HCT116 (cell line): ENCODE measurements at regions not wholly inside any gene's neighbourhood (a gene's known extent, or its start where the extent isn't known, plus 50 kb on each side); places are given as distances from the start of the nearest gene placed in this dataset.

Experiments
- ATAC-seq: fragments of 200-7000 bp; cut with Tn5 transposase; 2 replicates; pipeline ENCODE4 v1.9.1; 2020; ENCODE audit warnings: mild to moderate bottlenecking, moderate library complexity
- BruUV-seq: library from RNA; stranded (reverse); fragments of 400-500 nt; replicated peaks from 2 replicates; lab custom pipeline; 2021; lab: Mats Ljungman, UMichigan
- CTCF ChIA-PET: fragments of 300-600 bp; sonication (Branson Sonifier 250); formaldehyde crosslinking; loops from one replicate; lab custom pipeline; 2021; ENCODE audit warnings: antibody characterized with exemption; lab: Charles Lee
- POLR2A ChIA-PET: fragments of 300-600, 350-600 bp; sonication (Branson Sonifier 250); formaldehyde crosslinking; loops from one replicate; lab custom pipeline; 2021; ENCODE audit warnings: antibody characterized with exemption; lab: Charles Lee
- RAD21 ChIA-PET, 2 experiments: fragments of 300-600 bp; sonication (Branson Sonifier 250); formaldehyde crosslinking; loops; one replicate each; lab custom pipeline; 2023; ENCODE audit warnings: low total read pairs in 2 of 2; ENCODE audit not compliant: uncharacterized antibody in 2 of 2, unreplicated experiment in 2 of 2, low non-redundant PET in 1 of 2; lab: Charles Lee
- DNase-seq: peaks from one replicate; pipeline ENCODE4 v3.0.0-alpha.2; 2010; ENCODE audit warnings: low read depth, low spot score
- H2AFZ ChIP-seq: fragments of 200-600 bp; shearing (Covaris generic), sonication (generic); 2 replicates; pipeline ENCODE4 v1.6.1; 2017; ENCODE audit warnings: low read depth, mixed run types, mixed read lengths, antibody characterized with exemption, low read length; ENCODE audit not compliant: poor library complexity, severe bottlenecking
- H3K27ac ChIP-seq: 2 replicates; pipeline ENCODE4 v1.5.1; 2012; ENCODE audit warnings: low read depth, low read length
- H3K27me3 ChIP-seq: fragments of 200-600 bp; sonication (generic); 2 replicates; pipeline ENCODE4 v1.6.1; 2016; ENCODE audit warnings: mixed run types, low read length, mixed read lengths; ENCODE audit not compliant: insufficient read depth
- H3K36me3 ChIP-seq, 2 experiments: fragments of 200-500 bp in 1 of 2; fragments of 200-600 bp in 1 of 2; sonication (Bioruptor generic) in 1 of 2; sonication (generic) in 1 of 2; 2 replicates each; pipeline versions ENCODE4 v1.5.1 to v1.6.1; 2014 to 2016; ENCODE audit warnings: low read length in 2 of 2, inconsistent platforms in 1 of 2, mixed read lengths in 1 of 2, mixed run types in 1 of 2; ENCODE audit not compliant: insufficient read depth in 2 of 2, control insufficient read depth in 1 of 2
- H3K4me1 ChIP-seq, 2 experiments: fragments of 200-600 bp in 1 of 2; sonication (generic) in 1 of 2; 2 replicates each; pipeline versions ENCODE4 v1.5.1 to v1.6.1; 2012 to 2017; ENCODE audit warnings: low read length in 2 of 2, inconsistent platforms in 1 of 2, mild to moderate bottlenecking in 1 of 2, mixed read lengths in 1 of 2, mixed run types in 1 of 2, moderate library complexity in 1 of 2; ENCODE audit not compliant: insufficient read depth in 2 of 2, control insufficient read depth in 1 of 2
- H3K4me2 ChIP-seq: fragments of 200-600 bp; sonication (generic); 2 replicates; pipeline ENCODE4 v1.6.1; 2017; ENCODE audit warnings: mixed run types, low read length, mixed read lengths
- H3K4me3 ChIP-seq, 2 experiments: fragments of 200-600 bp in 1 of 2; sonication (generic) in 1 of 2; replicated peaks in 1 of 2; 2 replicates each; pipeline ENCODE4 v1.5.1; 2011 to 2016; ENCODE audit warnings: low read length in 2 of 2, control low read depth in 1 of 2, low read depth in 1 of 2, mild to moderate bottlenecking in 1 of 2, mixed read lengths in 1 of 2, mixed run types in 1 of 2
- H3K79me2 ChIP-seq: fragments of 200-600 bp; sonication (generic); 2 replicates; pipeline ENCODE4 v1.6.1; 2017; ENCODE audit warnings: mild to moderate bottlenecking, mixed run types, low read length, moderate library complexity, mixed read lengths; ENCODE audit not compliant: insufficient read depth
- H3K9ac ChIP-seq: fragments of 200-600 bp; sonication (generic); 2 replicates; pipeline ENCODE4 v1.6.1; 2016; ENCODE audit warnings: low read length, mixed read lengths
- H3K9me2 ChIP-seq: fragments of 200-600 bp; sonication (generic), shearing (Covaris generic); 2 replicates; pipeline ENCODE4 v1.6.1; 2017; ENCODE audit warnings: mixed run types, mild to moderate bottlenecking, moderate library complexity; ENCODE audit not compliant: insufficient read depth
- H3K9me3 ChIP-seq, 2 experiments: fragments of 200-500 bp in 1 of 2; fragments of 200-600 bp in 1 of 2; sonication (Bioruptor generic) in 1 of 2; sonication (generic) in 1 of 2; 2 replicates each; pipeline ENCODE4 v1.6.1; 2014 to 2017; ENCODE audit warnings: low read length in 2 of 2, mixed read lengths in 2 of 2, inconsistent platforms in 1 of 2, low read depth in 1 of 2, mild to moderate bottlenecking in 1 of 2, mixed run types in 1 of 2, moderate library complexity in 1 of 2; ENCODE audit not compliant: control insufficient read depth in 1 of 2, insufficient read depth in 1 of 2
- H4K20me1 ChIP-seq: fragments of 200-600 bp; sonication (generic), shearing (Covaris generic); 2 replicates; pipeline ENCODE4 v1.6.1; 2017; ENCODE audit warnings: mixed run types, mild to moderate bottlenecking, moderate library complexity; ENCODE audit not compliant: insufficient read depth
- CEBPB ChIP-seq: IDR thresholded peaks from 2 replicates; pipeline ENCODE4 v1.6.1; 2012; ENCODE audit warnings: low read depth
- EGR1 ChIP-seq: IDR thresholded peaks from 2 replicates; pipeline ENCODE4 v1.6.1; 2012; ENCODE audit warnings: low read depth
- FOSL1 ChIP-seq: IDR thresholded peaks from 2 replicates; pipeline ENCODE4 v1.6.1; 2012; ENCODE audit warnings: low read depth
- JUND ChIP-seq: IDR thresholded peaks from 2 replicates; pipeline ENCODE4 v1.6.1; 2012
- POLR2A ChIP-seq: IDR thresholded peaks from 2 replicates; pipeline ENCODE4 v1.7.0; 2011; ENCODE audit warnings: borderline replicate concordance; ENCODE audit not compliant: insufficient read depth, insufficient read length; ENCODE audit errors: extremely low read depth
- POLR2AphosphoS5 ChIP-seq: IDR thresholded peaks from 2 replicates; pipeline ENCODE4 v1.6.1; 2011; ENCODE audit warnings: mild to moderate bottlenecking, low read depth, low read length, moderate library complexity
- RAD21 ChIP-seq: IDR thresholded peaks from 2 replicates; pipeline ENCODE4 v1.6.1; 2012; ENCODE audit warnings: low read depth, mild to moderate bottlenecking
- SIN3A ChIP-seq: IDR thresholded peaks from 2 replicates; pipeline ENCODE4 v1.6.1; 2012; ENCODE audit warnings: low read depth
- TCF7L2 ChIP-seq: IDR thresholded peaks from 2 replicates; pipeline ENCODE4 v1.7.0; 2011; ENCODE audit warnings: borderline replicate concordance, inconsistent platforms; ENCODE audit not compliant: insufficient read depth, insufficient read length; ENCODE audit errors: extremely low read depth
- ZBTB33 ChIP-seq: IDR thresholded peaks from 2 replicates; pipeline ENCODE4 v1.6.1; 2011; ENCODE audit warnings: mild to moderate bottlenecking, low read length, moderate library complexity; ENCODE audit not compliant: insufficient replicate concordance; ENCODE audit errors: extremely low read depth
- ZNF274 ChIP-seq: fragments of 200-500 bp; sonication (Bioruptor generic); IDR thresholded peaks from 2 replicates; pipeline ENCODE4 v1.6.1; 2014; ENCODE audit warnings: mild to moderate bottlenecking, low read depth, low read length, inconsistent platforms
- intact Hi-C: fragments of 100-400 bp; cut with micrococcal nuclease; formaldehyde crosslinking; loops from 2 replicates; pipeline ENCODE4 v1.10.0; 2022
- TF ChIP-seq, protein P1 (sequence below): IDR thresholded peaks from 2 replicates; pipeline ENCODE4 v1.6.1; 2012

DNA sequence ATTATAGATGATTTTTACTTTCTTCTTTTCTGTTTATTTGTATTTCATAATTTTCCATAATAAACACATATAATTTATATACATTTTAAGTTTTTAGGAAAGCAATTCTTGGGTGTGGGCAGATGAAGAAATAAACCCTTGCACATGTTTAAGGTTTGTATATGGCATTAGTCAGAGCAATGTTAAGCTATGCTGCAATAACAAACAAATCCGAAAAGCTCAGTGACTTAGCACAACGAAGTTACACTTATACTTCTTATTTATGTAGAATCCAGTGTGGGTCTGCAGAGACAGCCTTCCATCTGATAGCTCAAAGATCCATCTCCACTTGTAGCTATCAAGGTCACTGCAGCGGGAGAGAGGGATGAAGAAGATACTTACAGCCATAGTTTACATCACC is 68.5 kb upstream of the BARX2 start (continued):
- TF ChIP-seq SIN3A (no peak), FOSL1 (no peak)
- TF ChIP-seq, protein P1, sequence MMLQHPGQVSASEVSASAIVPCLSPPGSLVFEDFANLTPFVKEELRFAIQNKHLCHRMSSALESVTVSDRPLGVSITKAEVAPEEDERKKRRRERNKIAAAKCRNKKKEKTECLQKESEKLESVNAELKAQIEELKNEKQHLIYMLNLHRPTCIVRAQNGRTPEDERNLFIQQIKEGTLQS, result no peak
- TF ChIP-seq, all 23 proteins: peak for 0

DNA sequence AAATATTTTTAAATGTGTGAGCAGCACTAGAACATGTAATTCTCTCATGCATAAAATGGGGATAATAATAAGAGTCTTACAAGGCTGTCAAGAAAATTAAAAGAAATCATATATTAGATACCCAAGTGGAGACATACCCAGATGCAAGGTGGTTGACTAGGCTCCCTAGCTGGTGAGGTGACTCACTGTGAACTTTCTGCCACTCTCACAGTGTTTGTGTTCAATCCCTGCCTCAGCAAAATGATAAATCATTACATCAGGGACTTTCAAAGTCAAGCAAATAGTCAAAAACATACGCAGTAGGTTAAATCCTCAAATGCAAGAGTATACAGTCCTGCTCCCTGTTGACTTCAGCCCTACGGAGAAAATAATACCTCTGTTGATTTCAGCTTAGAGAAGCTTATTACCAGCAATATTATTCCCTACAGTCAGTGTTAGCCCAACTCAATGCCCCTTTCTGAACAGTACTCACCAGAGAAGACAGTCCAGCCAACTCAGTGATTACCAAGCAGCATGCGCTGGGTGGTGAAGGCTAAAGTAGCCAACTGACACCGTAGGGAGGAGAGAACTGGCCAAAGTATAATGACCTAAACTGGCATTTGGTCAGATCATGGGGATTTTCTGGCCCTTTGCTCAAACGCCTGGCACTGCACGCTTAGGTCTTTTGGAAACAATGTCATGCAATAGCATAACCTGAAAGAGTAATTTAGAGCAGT is 73.1 kb upstream of the BARX2 start:
- H3K4me3 ChIP-seq, result no peak overlapping the region
- H3K79me2 ChIP-seq, result no peaks in the 10 kb centered on the region

More for the DNA sequence above, 73.1 kb upstream of the BARX2 start:
- peaks cover 0 to 4% of the 10 kb centered on the region in 2 experiments; a peak in 1 of 4 replicates for H3K4me1 ChIP-seq
- no peaks in the 10 kb centered on the region for H3K36me3 ChIP-seq
- H4K20me1 ChIP-seq, result no peaks in the 10 kb centered on the region
- no peak for ATAC-seq
- ChIA-PET RAD21 (no interaction called here), POLR2A (no interaction called here), CTCF (no interaction called here)
- DNase-seq, result no peak
- no TSS peak for BruUV-seq
- no peaks in the 10 kb centered on the region for H3K27me3 ChIP-seq
- H3K9ac ChIP-seq, result no peak overlapping the region
- TF ChIP-seq CEBPB (no peak), JUND (no peak), FOSL1 (no peak), TCF7L2 (no peak), ZBTB33 (no peak), RAD21 (no peak), POLR2AphosphoS5 (no peak), EGR1 (no peak), ZNF274 (no peak), POLR2A (no peak)
- H2AFZ ChIP-seq, result no peak overlapping the region
- intact Hi-C loops, result no loop called here
- no peaks in the 10 kb centered on the region for H3K9me3 ChIP-seq
- no peak overlapping the region for H3K4me2 ChIP-seq
- no peaks in the 10 kb centered on the region for H3K9me2 ChIP-seq
- H3K27ac ChIP-seq, result no peak overlapping the region
